ENCODE measurements at regions not wholly inside any gene's neighbourhood (a gene's known extent, or its start where the extent isn't known, plus 50 kb on each side); places are given as distances from the start of the nearest gene placed in this dataset.

GRCh38 chr2:16899958-16900357 is 234.3 kb upstream of the CYRIA start:
- intact Hi-C loops (cut with DNase I): no loop called here
- 49 to 82% methylated on average over 2 of the region's 2 CpGs for WGBS, 2 donors
- TF ChIP-seq EP300 (IDR thresholded peaks at IDR 0.05) (no peak), POLR2AphosphoS5 (IDR thresholded peaks at IDR 0.05) (no peak), POLR2A (IDR thresholded peaks at IDR 0.05) (no peak), CTCF (IDR thresholded peaks at IDR 0.05) (no peak)
- Histone ChIP-seq H3K4me1 (no peaks in the 10 kb centered on the region), H3K36me3 (no peaks in the 10 kb centered on the region), H3K27me3 (no peaks in the 10 kb centered on the region), H3K27ac (no peak overlapping the region), H3K4me3 (no peak overlapping the region), H3K9me3 (no peaks in the 10 kb centered on the region)
- no peak for DNase-seq

GRCh38 chr2:16890081-16890480 is 224.4 kb upstream of the CYRIA start:
- WGBS, 2 donors: 59 to 75% methylated on average over 4 of the region's 4 CpGs
- intact Hi-C loops (cut with DNase I): no loop called here
- no peak for DNase-seq
- no peaks in the 10 kb centered on the region for H3K36me3 ChIP-seq
- H3K9me3 ChIP-seq: no peaks in the 10 kb centered on the region
- no peak overlapping the region for H3K27ac ChIP-seq
- no peak for TF ChIP-seq CTCF (IDR thresholded peaks at IDR 0.05)
- TF ChIP-seq EP300 (IDR thresholded peaks at IDR 0.05): no peak
- TF ChIP-seq POLR2AphosphoS5 (IDR thresholded peaks at IDR 0.05): no peak
- TF ChIP-seq POLR2A (IDR thresholded peaks at IDR 0.05): no peak
- H3K27me3 ChIP-seq: no peaks in the 10 kb centered on the region
- H3K4me3 ChIP-seq: no peak overlapping the region
- no peaks in the 10 kb centered on the region for H3K4me1 ChIP-seq

- no peaks in the 10 kb centered on the region for H3K9me3 ChIP-seq
- no peak for TF ChIP-seq EP300 (IDR thresholded peaks at IDR 0.05)
- no peak for TF ChIP-seq POLR2A (IDR thresholded peaks at IDR 0.05)
- no peak for TF ChIP-seq CTCF (IDR thresholded peaks at IDR 0.05)
- TF ChIP-seq POLR2AphosphoS5 (IDR thresholded peaks at IDR 0.05): no peak
- intact Hi-C loops (cut with DNase I): no loop called here
These were observed 219.4 kb upstream of the CYRIA start for GRCh38 chr2:16885027-16885426.

GRCh38 chr2:16882706-16883105 is 217.1 kb upstream of the CYRIA start:
- H3K9me3 ChIP-seq: no peaks in the 10 kb centered on the region

More at GRCh38 chr2:16885027-16885426, 219.4 kb upstream of the CYRIA start:
- WGBS, 2 donors: 18 to 58% methylated on average over 1 of the region's 1 CpG
- no peak overlapping the region for H3K4me3 ChIP-seq
- H3K36me3 ChIP-seq: no peaks in the 10 kb centered on the region
- no peaks in the 10 kb centered on the region for H3K4me1 ChIP-seq
- no peak for DNase-seq
- H3K27ac ChIP-seq: no peak overlapping the region
- H3K27me3 ChIP-seq: no peaks in the 10 kb centered on the region

More at GRCh38 chr2:16882706-16883105, 217.1 kb upstream of the CYRIA start:
- Histone ChIP-seq H3K36me3 (no peaks in the 10 kb centered on the region), H3K4me1 (no peaks in the 10 kb centered on the region), H3K27me3 (no peaks in the 10 kb centered on the region), H3K4me3 (no peak overlapping the region), H3K27ac (no peak overlapping the region)
- intact Hi-C loops (cut with DNase I): no loop called here
- no peak for TF ChIP-seq POLR2AphosphoS5 (IDR thresholded peaks at IDR 0.05)
- TF ChIP-seq EP300 (IDR thresholded peaks at IDR 0.05): no peak
- TF ChIP-seq CTCF (IDR thresholded peaks at IDR 0.05): no peak
- TF ChIP-seq POLR2A (IDR thresholded peaks at IDR 0.05): no peak
- no peak for DNase-seq
- WGBS, 2 donors: 55 to 65% methylated on average over 3 of the region's 3 CpGs

Data from sigmoid colon (tissue), 6 donors.